Kidney tubule cell (primary cell): ENCODE measurements at regions not wholly inside any gene's neighbourhood (a gene's known extent, or its start where the extent isn't known, plus 50 kb on each side); places are given as distances from the start of the nearest gene placed in this dataset.
A peak's percentile ranks its signal among the peaks of the same experiment; 100 is the strongest.

Source experiments
- DNase-seq: peaks from one replicate; pipeline ENCODE4 v3.0.0-alpha.2; 2018; ENCODE audit warnings: low spot score

GRCh38 chr13:73258406-73258805, 199.6 kb downstream of the KLF5 start:
- DNase-seq = no peak

- peak; percentile 68 for DNase-seq
Observed at GRCh38 chr13:73254827-73255226, 196.0 kb downstream of the KLF5 start.

- no peak for DNase-seq
Observed at GRCh38 chr13:73251626-73252265, 192.9 kb downstream of the KLF5 start.

GRCh38 chr13:73250061-73250460, 191.3 kb downstream of the KLF5 start:
- DNase-seq = no peak

- peak; percentile 83 for DNase-seq
Observed at GRCh38 chr13:73248711-73249580, 190.1 kb downstream of the KLF5 start.

- DNase-seq = no peak
Observed at GRCh38 chr13:73248154-73248553, 189.3 kb downstream of the KLF5 start.

- no peak for DNase-seq
Observed at GRCh38 chr13:73245246-73245645, 186.4 kb downstream of the KLF5 start.

GRCh38 chr13:73244467-73244866, 185.7 kb downstream of the KLF5 start:
- no peak for DNase-seq

- DNase-seq = no peak
Observed at GRCh38 chr13:73242515-73243015, 183.8 kb downstream of the KLF5 start.

GRCh38 chr13:73240193-73240592, 181.4 kb downstream of the KLF5 start:
- no peak for DNase-seq

- no peak for DNase-seq
Observed at GRCh38 chr13:73235385-73235784, 176.6 kb downstream of the KLF5 start.

- DNase-seq = no peak
Observed at GRCh38 chr13:73231471-73231870, 172.7 kb downstream of the KLF5 start.

- no peak for DNase-seq
Observed at GRCh38 chr13:73230716-73231115, 171.9 kb downstream of the KLF5 start.

- DNase-seq = peak; percentile 27
Observed at GRCh38 chr13:73228546-73228945, 169.7 kb downstream of the KLF5 start.

GRCh38 chr13:73225990-73226389, 167.2 kb downstream of the KLF5 start:
- no peak for DNase-seq

GRCh38 chr13:73224703-73225102, 165.9 kb downstream of the KLF5 start:
- no peak for DNase-seq

GRCh38 chr13:73223372-73223781, 164.6 kb downstream of the KLF5 start:
- no peak for DNase-seq

GRCh38 chr13:73222627-73223305, 164.0 kb downstream of the KLF5 start:
- DNase-seq = no peak

GRCh38 chr13:73220966-73221720, 162.3 kb downstream of the KLF5 start:
- peak; percentile 63 for DNase-seq

- DNase-seq = no peak
Observed at GRCh38 chr13:73218181-73218580, 159.4 kb downstream of the KLF5 start.

GRCh38 chr13:73216381-73216831, 157.6 kb downstream of the KLF5 start:
- no peak for DNase-seq

- DNase-seq = peak; percentile 63
Observed at GRCh38 chr13:73215823-73216222, 157.0 kb downstream of the KLF5 start.
